HepG2 (cell line): ENCODE measurements at regions not wholly inside any gene's neighbourhood (a gene's known extent, or its start where the extent isn't known, plus 50 kb on each side); places are given as distances from the start of the nearest gene placed in this dataset.
A peak's percentile ranks its signal among the peaks of the same experiment; 100 is the strongest.

Experiments
- ATAC-seq: fragments of 200-7000 bp; cut with Tn5 transposase; 3 replicates; pipeline ENCODE4 v1.9.1; 2020; ENCODE audit warnings: mild to moderate bottlenecking, moderate library complexity
- BruUV-seq: library from RNA; stranded (reverse); fragments of 400-500 nt; replicated peaks from 2 replicates; lab custom pipeline; 2021; lab: Mats Ljungman, UMichigan
- CTCF ChIA-PET: fragments of 300-600 bp; formaldehyde crosslinking; extraction: SDS; loops from one replicate; lab custom pipeline; 2021; ENCODE audit warnings: low total read pairs, inconsistent platforms, low intra/inter-chr PET ratio; lab: Yijun Ruan, JAX
- POLR2A ChIA-PET: fragments of 350-600 bp; sonication (Branson Sonifier 250); formaldehyde crosslinking; loops from one replicate; lab custom pipeline; 2020; ENCODE audit warnings: antibody characterized with exemption, inconsistent platforms; lab: Yijun Ruan, JAX
- DNase-seq: peaks from one replicate; pipeline ENCODE4 v3.0.0-alpha.2; 2015; ENCODE audit warnings: low spot score
- FAIRE-seq: peaks from 3 replicates; lab custom pipeline; 2011; peaks lifted over from hg19 to GRCh38; lab: Jason Lieb, UNC
- H2AFZ ChIP-seq: one replicate; pipeline ENCODE4 v1.6.1; 2011; ENCODE audit warnings: low read length, inconsistent platforms
- H3K27ac ChIP-seq: fragments of 300-600 bp; 3 replicates; pipeline ENCODE4 v1.8.0; 2011; ENCODE audit warnings: mixed run types, mild to moderate bottlenecking, mixed read lengths, low read length, inconsistent platforms; ENCODE audit not compliant: insufficient read depth; ENCODE audit errors: extremely low read length
- H3K27me3 ChIP-seq, 2 experiments: fragments of 200-600 bp in 1 of 2; 2 replicates in 1 of 2; 3 replicates in 1 of 2; pipeline versions ENCODE4 v1.6.0 to v1.8.0; 2011; ENCODE audit warnings: low read length in 2 of 2, mild to moderate bottlenecking in 2 of 2, moderate library complexity in 2 of 2, inconsistent platforms in 1 of 2; ENCODE audit not compliant: insufficient read depth in 2 of 2, control insufficient read depth in 1 of 2
- H3K36me3 ChIP-seq, 2 experiments: fragments of 200-600 bp in 1 of 2; replicated peaks in 1 of 2; 2 replicates in 1 of 2; 3 replicates in 1 of 2; pipeline versions ENCODE4 v1.5.1 to v1.8.0; 2011; ENCODE audit warnings: low read length in 2 of 2, inconsistent platforms in 1 of 2; ENCODE audit not compliant: insufficient read depth in 2 of 2, control insufficient read depth in 1 of 2
- H3K4me1 ChIP-seq: 2 replicates; pipeline ENCODE4 v1.5.1; 2012; ENCODE audit warnings: low read length, inconsistent platforms; ENCODE audit not compliant: insufficient read depth
- H3K4me2 ChIP-seq: 2 replicates; pipeline ENCODE4 v1.6.0; 2011; ENCODE audit warnings: low read depth, low read length, inconsistent platforms
- H3K4me3 ChIP-seq, 3 experiments: fragments of 200-600 bp in 1 of 3; sonication (generic), shearing (Covaris generic) in 1 of 3; replicated peaks in 1 of 3; 2 replicates each; pipeline ENCODE4 v1.5.1; 2011 to 2016; ENCODE audit warnings: low read length in 3 of 3, inconsistent platforms in 2 of 3, low read depth in 2 of 3, mild to moderate bottlenecking in 2 of 3, control low read depth in 1 of 3, mixed read lengths in 1 of 3; ENCODE audit not compliant: insufficient read depth in 1 of 3
- H3K79me2 ChIP-seq: one replicate; pipeline ENCODE4 v1.6.1; 2011; ENCODE audit warnings: low read length, inconsistent platforms; ENCODE audit not compliant: insufficient read depth
- H3K9ac ChIP-seq: 2 replicates; pipeline ENCODE4 v1.6.0; 2011; ENCODE audit warnings: mild to moderate bottlenecking, low read depth, low read length, inconsistent platforms; ENCODE audit not compliant: insufficient read depth
- H3K9me3 ChIP-seq: 2 replicates; pipeline ENCODE4 v1.5.1; 2012; ENCODE audit warnings: mild to moderate bottlenecking, low read length
- H4K20me1 ChIP-seq: 2 replicates; pipeline ENCODE4 v1.6.0; 2011; ENCODE audit warnings: inconsistent platforms, mild to moderate bottlenecking, low read length, moderate library complexity; ENCODE audit not compliant: insufficient read depth
- AGO1 ChIP-seq: fragments of 200-400 bp; formaldehyde crosslinking; IDR thresholded peaks from 2 replicates; pipeline ENCODE4 v1.6.1; 2017; ENCODE audit warnings: mild to moderate bottlenecking, low read depth, low read length, moderate library complexity; ENCODE audit not compliant: poor library complexity, severe bottlenecking
- CBFB ChIP-seq: sonication (generic); formaldehyde crosslinking; IDR thresholded peaks from 2 replicates; pipeline ENCODE4 v1.4.0; 2020; ENCODE audit warnings: missing genetic modification reagents
- CEBPZ ChIP-seq: IDR thresholded peaks from 2 replicates; pipeline ENCODE4 v1.6.1; 2012; ENCODE audit warnings: low read length, improper control_type of control experiment
- CENPT ChIP-seq: sonication (generic); formaldehyde crosslinking; IDR thresholded peaks from 2 replicates; pipeline ENCODE4 v1.8.0; 2022; ENCODE audit warnings: low read depth, mild to moderate bottlenecking, moderate library complexity, missing genetic modification reagents
- FOSL1 ChIP-seq: sonication (generic); formaldehyde crosslinking; IDR thresholded peaks from 2 replicates; pipeline ENCODE4 v1.9.0; 2021; ENCODE audit warnings: missing genetic modification reagents, borderline replicate concordance
- KDM5A ChIP-seq: fragments of 200-600 bp; sonication (generic); IDR thresholded peaks from 2 replicates; pipeline ENCODE4 v1.7.0; 2018; ENCODE audit warnings: antibody characterized with exemption, mild to moderate bottlenecking, low read length, borderline replicate concordance
- MAFF ChIP-seq: IDR thresholded peaks from 2 replicates; pipeline ENCODE4 v1.6.1; 2011; ENCODE audit warnings: low read depth, low read length, improper control_type of control experiment
- POGZ ChIP-seq: sonication (generic); formaldehyde crosslinking; IDR thresholded peaks from 2 replicates; pipeline ENCODE4 v1.4.0; 2020; ENCODE audit warnings: mild to moderate bottlenecking, missing genetic modification reagents
- POLR2G ChIP-seq: fragments of 200-400 bp; formaldehyde crosslinking; IDR thresholded peaks from 2 replicates; pipeline ENCODE4 v1.6.1; 2018; ENCODE audit warnings: mild to moderate bottlenecking, low read depth, low read length, moderate library complexity
- RBM39 ChIP-seq: fragments of 200-400 bp; formaldehyde crosslinking; IDR thresholded peaks from one replicate; pipeline ENCODE4 v1.6.1; 2018; ENCODE audit warnings: antibody characterized with exemption, mild to moderate bottlenecking, low read depth, low read length; ENCODE audit not compliant: poor library complexity, severe bottlenecking
- SRSF4 ChIP-seq: fragments of 200-400 bp; formaldehyde crosslinking; IDR thresholded peaks from one replicate; pipeline ENCODE4 v1.6.1; 2018; ENCODE audit warnings: mild to moderate bottlenecking, low read depth, low read length, moderate library complexity; ENCODE audit not compliant: poor library complexity, severe bottlenecking
- ZNF160 ChIP-seq: sonication (generic); formaldehyde crosslinking; IDR thresholded peaks from 2 replicates; pipeline ENCODE4 v1.8.0; 2022; ENCODE audit warnings: mild to moderate bottlenecking, inconsistent platforms, missing genetic modification reagents
- ZNF329 ChIP-seq: sonication (generic); formaldehyde crosslinking; IDR thresholded peaks from 2 replicates; pipeline ENCODE4 v1.9.0; 2021; ENCODE audit warnings: low read depth, mild to moderate bottlenecking, missing genetic modification reagents
- ZNF337 ChIP-seq: sonication (generic); formaldehyde crosslinking; IDR thresholded peaks from 2 replicates; pipeline ENCODE4 v1.5.1; 2020; ENCODE audit warnings: missing genetic modification reagents, low read depth, mild to moderate bottlenecking, borderline replicate concordance
- WGBS: methylation state at CpG from one replicate; pipeline ENCODE4 v1.1.6; 2017; ENCODE audit warnings: low lambda C conversion rate; 5-methylcytosine and 5-hydroxymethylcytosine counted together
- in situ Hi-C: cut with HindIII; loops from 2 replicates; pipeline ENCODE4 v1.10.0; 2017; ENCODE audit warnings: low pct_unique_long_range_greater_than_20kb; ENCODE audit not compliant: extremely low pct_ligation_motif_present
- intact Hi-C: fragments of 100-400 bp; cut with micrococcal nuclease; formaldehyde crosslinking; loops from one replicate; pipeline ENCODE4 v1.10.0; 2022; ENCODE audit not compliant: unreplicated experiment
- TF ChIP-seq, protein P1 (sequence below): fragments of 450-650 bp; IDR thresholded peaks from 2 replicates; pipeline ENCODE4 v1.6.1; 2016

GRCh38 chr9:26650325-26650724 is 242.3 kb downstream of the CAAP1 start:
- Histone ChIP-seq H3K27me3 (no peaks in the 10 kb centered on the region), H3K4me3 (no peak overlapping the region), H4K20me1 (no peaks in the 10 kb centered on the region), H3K79me2 (no peaks in the 10 kb centered on the region), H2AFZ (no peak overlapping the region), H3K4me1 (no peaks in the 10 kb centered on the region), H3K36me3 (no peaks in the 10 kb centered on the region), H3K9ac (no peak overlapping the region), H3K9me3 (no peaks in the 10 kb centered on the region), H3K27ac (no peak overlapping the region), H3K4me2 (no peak overlapping the region)
- in situ Hi-C loops: no loop called here
- ChIA-PET CTCF (no interaction called here), POLR2A (no interaction called here)
- ATAC-seq (no peak), FAIRE-seq (no peak), DNase-seq (no peak)
- no TSS peak for BruUV-seq
- intact Hi-C loops: no loop called here
- TF ChIP-seq SRSF4: no peak
- TF ChIP-seq CEBPZ: no peak
- no peak for TF ChIP-seq KDM5A
- TF ChIP-seq POGZ: no peak
- TF ChIP-seq FOSL1: no peak
- no peak for TF ChIP-seq CBFB (CRISPR knock-in tag)
- TF ChIP-seq, all 625 proteins: peak for 0

DNA sequence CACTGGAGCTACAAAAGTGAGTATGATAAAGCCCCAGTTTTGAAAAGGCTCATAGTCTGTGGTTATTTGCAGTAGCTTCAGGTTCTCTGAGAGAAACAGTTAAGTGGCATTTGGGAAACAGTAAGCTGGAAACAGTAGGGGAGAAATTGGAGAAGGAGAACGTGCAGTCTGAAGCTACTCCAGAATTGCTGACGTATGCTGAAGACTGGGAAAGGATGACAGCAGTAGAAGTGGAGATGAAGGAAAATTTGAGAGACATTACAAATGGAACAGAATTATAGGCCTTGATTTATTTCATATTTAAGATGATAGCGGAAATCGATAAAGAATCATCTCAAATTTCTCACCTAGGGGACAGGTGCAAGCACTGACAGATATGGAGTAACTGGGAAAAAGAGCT is 248.8 kb downstream of the CAAP1 start:
- in situ Hi-C loops: no loop called here
- BruUV-seq: no TSS peak
- TF ChIP-seq ZNF329 (CRISPR knock-in tag) (no peak), RBM39 (no peak), ZNF160 (CRISPR knock-in tag) (no peak), CENPT (CRISPR knock-in tag) (no peak), MAFF (0 out of 2 replicates have a peak, but pooled peaks have one; percentile 14), POLR2G (no peak), ZNF337 (CRISPR knock-in tag) (no peak), AGO1 (no peak)
- TF ChIP-seq, protein P1, sequence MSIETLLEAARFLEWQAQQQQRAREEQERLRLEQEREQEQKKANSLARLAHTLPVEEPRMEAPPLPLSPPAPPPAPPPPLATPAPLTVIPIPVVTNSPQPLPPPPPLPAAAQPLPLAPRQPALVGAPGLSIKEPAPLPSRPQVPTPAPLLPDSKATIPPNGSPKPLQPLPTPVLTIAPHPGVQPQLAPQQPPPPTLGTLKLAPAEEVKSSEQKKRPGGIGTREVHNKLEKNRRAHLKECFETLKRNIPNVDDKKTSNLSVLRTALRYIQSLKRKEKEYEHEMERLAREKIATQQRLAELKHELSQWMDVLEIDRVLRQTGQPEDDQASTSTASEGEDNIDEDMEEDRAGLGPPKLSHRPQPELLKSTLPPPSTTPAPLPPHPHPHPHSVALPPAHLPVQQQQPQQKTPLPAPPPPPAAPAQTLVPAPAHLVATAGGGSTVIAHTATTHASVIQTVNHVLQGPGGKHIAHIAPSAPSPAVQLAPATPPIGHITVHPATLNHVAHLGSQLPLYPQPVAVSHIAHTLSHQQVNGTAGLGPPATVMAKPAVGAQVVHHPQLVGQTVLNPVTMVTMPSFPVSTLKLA: no peak

More for the DNA sequence above, 248.8 kb downstream of the CAAP1 start:
- no peak overlapping the region for H2AFZ ChIP-seq
- CTCF ChIA-PET: no interaction called here
- 27% methylated on average over 4 of the region's 4 CpGs for WGBS
- no peaks in the 10 kb centered on the region for H3K36me3 ChIP-seq
- POLR2A ChIA-PET: no interaction called here
- ATAC-seq (no peak), DNase-seq (no peak), FAIRE-seq (no peak)
- H3K9me3 ChIP-seq: no peaks in the 10 kb centered on the region
- no peak overlapping the region for H3K9ac ChIP-seq
- H3K27me3 ChIP-seq: no peaks in the 10 kb centered on the region
- no peak overlapping the region for H3K4me2 ChIP-seq
- no peak overlapping the region for H3K27ac ChIP-seq
- H3K79me2 ChIP-seq: no peaks in the 10 kb centered on the region
- H3K4me1 ChIP-seq: no peaks in the 10 kb centered on the region
- H3K4me3 ChIP-seq: no peak overlapping the region
- intact Hi-C loops: no loop called here
- H4K20me1 ChIP-seq: no peaks in the 10 kb centered on the region
